GM19099 (cell line): ENCODE measurements at regions not wholly inside any gene's neighbourhood (a gene's known extent, or its start where the extent isn't known, plus 50 kb on each side); places are given as distances from the start of the nearest gene placed in this dataset.

Experiments
- POLR2A ChIP-seq: IDR thresholded peaks from 3 replicates; pipeline ENCODE4 v1.6.1; 2011; ENCODE audit warnings: low read depth; ENCODE audit not compliant: insufficient read length; ENCODE audit errors: extremely low read depth

DNA sequence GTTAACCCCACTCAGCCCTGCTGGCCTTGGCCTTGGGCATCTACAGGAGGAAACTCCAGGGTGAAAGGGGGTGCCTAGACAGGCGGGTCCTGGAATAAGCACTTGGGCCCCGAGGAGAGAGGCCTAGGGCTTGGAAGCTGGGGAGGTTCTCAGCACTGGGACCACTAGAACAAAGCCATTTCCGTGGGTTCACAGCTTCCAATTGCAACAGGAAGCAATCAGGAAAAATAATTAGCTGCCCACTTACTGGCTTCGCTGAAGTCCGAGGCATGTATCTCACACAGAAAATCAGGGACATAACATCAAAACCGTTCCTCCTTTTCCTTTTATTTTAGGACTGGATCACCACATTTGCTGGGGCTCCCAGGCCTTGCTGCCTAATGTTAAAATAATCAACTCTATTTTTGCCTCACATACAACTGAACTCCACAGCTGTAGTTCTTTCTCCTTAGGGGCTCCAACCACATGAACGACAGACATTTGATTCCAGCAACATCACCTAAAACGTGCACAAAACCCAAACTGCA, 161.1 kb upstream of the GRK3 start:
- no peak for TF ChIP-seq POLR2A

- no peak for TF ChIP-seq POLR2A
Observed at GRCh38 chr22:25403811-25404471, 160.5 kb upstream of the GRK3 start.

DNA sequence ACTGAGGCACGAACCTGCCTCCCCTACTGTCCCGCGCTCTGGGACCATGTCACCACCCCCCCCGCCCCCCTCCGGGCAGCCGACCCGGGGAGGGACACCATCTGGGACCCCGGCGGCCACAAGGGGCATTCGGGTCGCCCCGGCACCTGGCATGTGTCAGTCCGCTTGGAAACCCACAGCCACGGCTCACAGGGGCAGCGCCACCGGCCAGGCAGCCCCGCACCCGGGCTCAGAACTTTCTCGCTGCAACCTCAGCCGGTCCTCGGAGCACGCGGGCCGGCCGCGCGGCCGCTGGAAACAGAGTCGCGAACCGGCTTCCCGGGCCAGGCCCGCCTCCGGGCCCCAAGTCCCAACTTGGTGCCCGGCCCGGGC, 159.9 kb upstream of the GRK3 start:
- no peak for TF ChIP-seq POLR2A

GRCh38 chr22:25404928-25405816, 159.3 kb upstream of the GRK3 start:
- peak; percentile 76 for TF ChIP-seq POLR2A

GRCh38 chr22:25405841-25406509, 158.5 kb upstream of the GRK3 start:
- TF ChIP-seq POLR2A, result no peak

GRCh38 chr22:25406510-25407210, 157.8 kb upstream of the GRK3 start:
- TF ChIP-seq POLR2A, result no peak

- no peak for TF ChIP-seq POLR2A
Observed at GRCh38 chr22:25407226-25407858, 157.1 kb upstream of the GRK3 start.

- no peak for TF ChIP-seq POLR2A
Observed at GRCh38 chr22:25407859-25408229, 156.6 kb upstream of the GRK3 start.

DNA sequence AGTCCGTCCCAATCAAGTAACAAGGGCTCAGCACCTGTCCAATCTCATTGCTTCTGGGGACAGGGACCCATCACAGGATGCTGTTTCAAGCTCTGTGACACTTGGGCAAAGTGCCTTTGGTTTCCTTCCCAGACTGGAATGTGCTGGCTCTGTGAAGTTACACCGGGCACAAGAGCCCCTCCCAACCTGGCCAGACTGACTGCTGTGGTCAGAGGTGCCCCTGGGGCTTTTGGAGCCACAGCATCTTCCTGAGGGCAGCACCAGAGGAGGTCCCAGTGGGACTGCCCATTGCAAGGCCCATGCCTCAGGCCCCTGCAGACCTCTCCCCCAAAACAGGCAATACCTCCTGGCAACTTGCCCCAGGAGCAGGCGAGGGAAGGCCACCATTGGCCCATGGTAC, 155.2 kb upstream of the GRK3 start:
- no peak for TF ChIP-seq POLR2A

DNA sequence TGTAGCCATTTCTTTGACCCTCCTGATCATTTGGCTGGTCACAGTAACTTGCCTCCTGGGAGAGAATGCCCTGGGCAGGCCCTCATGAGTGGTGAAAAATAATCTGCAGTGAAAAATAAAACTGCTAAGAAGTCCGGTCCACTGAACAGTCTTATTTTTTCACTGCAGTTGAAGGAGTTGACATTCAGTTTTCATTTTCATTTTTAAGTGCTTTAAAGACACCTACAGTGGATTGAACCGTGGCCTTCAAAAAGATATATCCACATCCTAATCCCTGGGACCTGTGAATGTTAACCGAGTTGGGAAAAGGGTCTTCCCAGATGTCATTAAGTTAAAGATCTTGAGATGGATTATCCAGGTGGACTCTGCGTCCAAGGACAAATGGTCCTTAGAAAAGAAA, 153.6 kb upstream of the GRK3 start:
- no peak for TF ChIP-seq POLR2A

GRCh38 chr22:25413620-25414019, 150.9 kb upstream of the GRK3 start:
- no peak for TF ChIP-seq POLR2A

- no peak for TF ChIP-seq POLR2A
Observed at GRCh38 chr22:25419247-25420113, 145.0 kb upstream of the GRK3 start.

DNA sequence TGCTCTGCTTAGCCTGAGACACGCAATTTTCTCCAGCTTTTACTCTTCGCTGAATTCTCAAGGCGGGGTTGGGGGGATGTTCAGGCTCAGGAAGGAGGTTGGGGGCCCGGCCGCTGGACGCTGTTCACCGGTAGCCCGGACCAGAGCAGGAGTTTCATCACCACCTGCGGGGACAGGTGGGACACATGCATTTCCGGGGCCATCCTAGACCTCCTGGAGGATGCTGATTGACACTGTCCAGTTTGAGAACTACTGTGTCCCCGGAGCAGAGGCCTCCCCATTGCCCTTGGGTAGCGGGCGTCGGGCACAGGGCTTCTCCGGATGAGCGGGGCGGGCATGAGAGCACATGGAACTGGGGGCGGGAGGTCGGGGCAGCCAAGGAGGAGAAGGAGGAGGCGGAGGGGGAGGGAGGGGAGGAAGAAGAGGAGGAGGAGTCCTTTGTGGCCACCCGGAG, 144.0 kb upstream of the GRK3 start:
- no peak for TF ChIP-seq POLR2A
